K562 (cell line): ENCODE measurements at regions not wholly inside any gene's neighbourhood (a gene's known extent, or its start where the extent isn't known, plus 50 kb on each side); places are given as distances from the start of the nearest gene placed in this dataset.

Experiments used
- ATAC-seq: fragments of 200-7000 bp; cut with Tn5 transposase; 3 replicates; pipeline ENCODE4 v1.9.1; 2020; ENCODE audit warnings: moderate library complexity
- BruUV-seq: library from RNA; stranded (reverse); fragments of 400-500 nt; replicated peaks from 2 replicates; lab custom pipeline; 2021; lab: Mats Ljungman, UMichigan
- CTCF ChIA-PET: fragments of 300-600 bp; formaldehyde crosslinking; extraction: SDS; loops from one replicate; lab custom pipeline; 2021; ENCODE audit warnings: low intra/inter-chr PET ratio; lab: Yijun Ruan, JAX
- POLR2A ChIA-PET: fragments of 300-600, 350-650 bp; sonication (Branson Sonifier 250); formaldehyde crosslinking; extraction: SDS; loops from one replicate; lab custom pipeline; 2021; ENCODE audit warnings: antibody characterized with exemption, inconsistent platforms; lab: Yijun Ruan, JAX
- DNase-seq, 4 experiments: peaks; one replicate each; pipeline versions ENCODE4 v3.0.0 to v3.0.0-alpha.2; 2011 to 2018; ENCODE audit warnings: low spot score in 3 of 4, mixed read lengths in 3 of 4; ENCODE audit errors: extremely low read depth in 1 of 4
- FAIRE-seq: peaks from 2 replicates; lab custom pipeline; 2011; peaks lifted over from hg19 to GRCh38; lab: Jason Lieb, UNC
- H2AFZ ChIP-seq: 2 replicates; pipeline ENCODE4 v1.6.0; 2011; ENCODE audit warnings: low read depth, low read length, control low read depth, inconsistent platforms
- H3K27ac ChIP-seq: fragments of 200-600 bp; 3 replicates; pipeline ENCODE4 v1.8.0; 2011; ENCODE audit warnings: low read depth, mild to moderate bottlenecking, control low read depth, inconsistent platforms, low read length, moderate library complexity, mixed read lengths; ENCODE audit errors: extremely low read depth
- H3K27me3 ChIP-seq, 2 experiments: fragments of 300-600 bp in 1 of 2; 2 replicates in 1 of 2; 3 replicates in 1 of 2; pipeline versions ENCODE4 v1.6.0 to v1.8.0; 2011; ENCODE audit warnings: inconsistent platforms in 2 of 2, low read length in 2 of 2, mild to moderate bottlenecking in 1 of 2, mixed read lengths in 1 of 2, moderate library complexity in 1 of 2; ENCODE audit not compliant: control insufficient read depth in 2 of 2, insufficient read depth in 2 of 2
- H3K36me3 ChIP-seq: fragments of 300-600 bp; 3 replicates; pipeline ENCODE4 v1.8.0; 2011; ENCODE audit warnings: mild to moderate bottlenecking, low read length, inconsistent platforms; ENCODE audit not compliant: control insufficient read depth, insufficient read depth
- H3K4me1 ChIP-seq, 2 experiments: fragments of 200-600 bp in 1 of 2; replicated peaks in 1 of 2; 2 replicates in 1 of 2; 3 replicates in 1 of 2; pipeline versions ENCODE4 v1.5.1 to v1.8.0; 2011; ENCODE audit warnings: inconsistent platforms in 2 of 2, low read length in 2 of 2, mild to moderate bottlenecking in 1 of 2, mixed read lengths in 1 of 2, moderate library complexity in 1 of 2; ENCODE audit not compliant: control insufficient read depth in 2 of 2, insufficient read depth in 2 of 2
- H3K4me2 ChIP-seq: 2 replicates; pipeline ENCODE4 v1.6.1; 2011; ENCODE audit warnings: low read length, control low read depth, inconsistent platforms, mixed read lengths; ENCODE audit not compliant: insufficient read depth
- H3K4me3 ChIP-seq: fragments of 200-600 bp; sonication (generic), shearing (Covaris generic); 2 replicates; pipeline ENCODE4 v1.5.1; 2016; ENCODE audit warnings: control low read depth, inconsistent platforms
- H3K79me2 ChIP-seq: fragments of 200-600 bp; 3 replicates; pipeline ENCODE4 v1.8.0; 2011; ENCODE audit warnings: low read length, inconsistent platforms; ENCODE audit not compliant: control insufficient read depth, insufficient read depth
- H3K9ac ChIP-seq, 2 experiments: 2 replicates each; pipeline versions ENCODE4 v1.6.0 to v1.6.1; 2011; ENCODE audit warnings: low read depth in 2 of 2, low read length in 2 of 2, control low read depth in 1 of 2, inconsistent platforms in 1 of 2, mild to moderate bottlenecking in 1 of 2, mixed read lengths in 1 of 2; ENCODE audit not compliant: insufficient read depth in 1 of 2
- H3K9me1 ChIP-seq: one replicate; pipeline ENCODE4 v1.6.0; 2011; ENCODE audit warnings: inconsistent platforms, mild to moderate bottlenecking, low read length, moderate library complexity; ENCODE audit not compliant: control insufficient read depth, insufficient read depth
- H3K9me3 ChIP-seq: replicated peaks from 2 replicates; pipeline ENCODE4 v1.5.1; 2011; ENCODE audit warnings: low read depth, low read length, inconsistent platforms; ENCODE audit not compliant: control insufficient read depth, insufficient read depth
- H4K20me1 ChIP-seq: replicated peaks from 2 replicates; pipeline ENCODE4 v1.6.1; 2011; ENCODE audit warnings: low read length, inconsistent platforms, mixed read lengths; ENCODE audit not compliant: control insufficient read depth, insufficient read depth
- CAMTA2 ChIP-seq: fragments of 250-450 bp; sonication (Bioruptor Pico); conservative IDR thresholded peaks from 2 replicates; pipeline ENCODE4 v1.5.1; 2022
- HOXB6 ChIP-seq: fragments of 250-450 bp; sonication (Bioruptor Pico); IDR thresholded peaks from 2 replicates; pipeline ENCODE4 v1.5.1; 2022; ENCODE audit warnings: mild to moderate bottlenecking, borderline replicate concordance
- JUND ChIP-seq, 2 experiments: IDR thresholded peaks; 2 replicates in 1 of 2; 3 replicates in 1 of 2; pipeline ENCODE4 v1.6.1; 2011; ENCODE audit warnings: borderline replicate concordance in 2 of 2, low read depth in 2 of 2, low read length in 2 of 2, improper control_type of control experiment in 1 of 2, missing biosample characterization in 1 of 2, missing genetic modification characterization in 1 of 2, missing genetic modification reagents in 1 of 2
- MIER1 ChIP-seq: fragments of 450-650 bp; IDR thresholded peaks from 2 replicates; pipeline ENCODE4 v1.6.1; 2016; ENCODE audit warnings: antibody characterized with exemption, mild to moderate bottlenecking, low read depth
- NCOA6 ChIP-seq: fragments of 450-650 bp; IDR thresholded peaks from 2 replicates; pipeline ENCODE4 v1.6.1; 2017; ENCODE audit warnings: mild to moderate bottlenecking
- NFIX ChIP-seq: fragments of 250-450 bp; sonication (Bioruptor Pico); IDR thresholded peaks from 2 replicates; pipeline ENCODE4 v1.4.0; 2020; ENCODE audit warnings: low read depth, mild to moderate bottlenecking, moderate library complexity
- NFYB ChIP-seq: IDR thresholded peaks from 2 replicates; pipeline ENCODE4 v1.6.1; 2011; ENCODE audit warnings: mild to moderate bottlenecking, moderate library complexity; ENCODE audit not compliant: insufficient read length; ENCODE audit errors: extremely low read depth
- PYGO2 ChIP-seq: fragments of 450-650 bp; IDR thresholded peaks from 2 replicates; pipeline ENCODE4 v1.6.1; 2016; ENCODE audit warnings: mild to moderate bottlenecking, missing genetic modification characterization, moderate library complexity, missing compliant biosample characterization
- TARDBP ChIP-seq: fragments of 450-650 bp; IDR thresholded peaks from 2 replicates; pipeline ENCODE4 v1.6.1; 2016
- TEAD1 ChIP-seq, 2 experiments: fragments of 450-650 bp in 1 of 2; sonication (generic) in 1 of 2; formaldehyde crosslinking; IDR thresholded peaks; 2 replicates each; pipeline versions ENCODE4 v1.4.0 to v1.8.0; 2020 to 2022; ENCODE audit warnings: mild to moderate bottlenecking in 2 of 2, missing genetic modification reagents in 1 of 2
- ZNF146 ChIP-seq: IDR thresholded peaks from one replicate; pipeline ENCODE4 v1.6.1; 2018; ENCODE audit warnings: missing compliant biosample characterization; ENCODE audit not compliant: unreplicated experiment
- ZNF217 ChIP-seq: sonication (generic); formaldehyde crosslinking; IDR thresholded peaks from 2 replicates; pipeline ENCODE4 v1.8.0; 2022; ENCODE audit warnings: mild to moderate bottlenecking, missing genetic modification reagents
- ZNF695 ChIP-seq: fragments of 450-650 bp; formaldehyde crosslinking; IDR thresholded peaks from 2 replicates; pipeline ENCODE4 v1.4.0; 2020; ENCODE audit warnings: mild to moderate bottlenecking, moderate library complexity
- WGBS: fragments of 100-300 bp; shearing (Covaris generic); methylation state at CpG from one replicate; pipeline ENCODE4 v1.1.6; 2016; ENCODE audit warnings: low coverage, mixed read lengths; ENCODE audit not compliant: insufficient coverage; ENCODE audit errors: missing lambda C conversion rate; 5-methylcytosine and 5-hydroxymethylcytosine counted together
- in situ Hi-C: fragments of 300-500 bp; cut with MboI; formaldehyde crosslinking; loops from 4 replicates; pipeline ENCODE4 v1.15.0; 2018; ENCODE audit warnings: inconsistent platforms, mixed read lengths
- intact Hi-C: fragments of 100-400 bp; cut with micrococcal nuclease; formaldehyde crosslinking; loops from 2 replicates; pipeline ENCODE4 v1.14.2; 2022
- TF ChIP-seq, protein P1 (sequence below): sonication (generic); formaldehyde crosslinking; IDR thresholded peaks from 2 replicates; pipeline ENCODE4 v1.9.0; 2022; ENCODE audit warnings: mild to moderate bottlenecking, missing genetic modification reagents
- TF ChIP-seq, protein P2 (sequence below): fragments of 450-650 bp; IDR thresholded peaks from 2 replicates; pipeline ENCODE4 v1.7.0; 2016; ENCODE audit warnings: borderline replicate concordance
- TF ChIP-seq, protein P3 (sequence below): fragments of 250-450 bp; sonication (Bioruptor Pico); IDR thresholded peaks from 2 replicates; pipeline ENCODE4 v1.8.0; 2021; ENCODE audit warnings: moderate library complexity, mild to moderate bottlenecking, inconsistent platforms
- TF ChIP-seq, protein P4 (sequence below): IDR thresholded peaks from 2 replicates; pipeline ENCODE4 v1.6.1; 2011; ENCODE audit not compliant: insufficient read length; ENCODE audit errors: extremely low read depth

DNA sequence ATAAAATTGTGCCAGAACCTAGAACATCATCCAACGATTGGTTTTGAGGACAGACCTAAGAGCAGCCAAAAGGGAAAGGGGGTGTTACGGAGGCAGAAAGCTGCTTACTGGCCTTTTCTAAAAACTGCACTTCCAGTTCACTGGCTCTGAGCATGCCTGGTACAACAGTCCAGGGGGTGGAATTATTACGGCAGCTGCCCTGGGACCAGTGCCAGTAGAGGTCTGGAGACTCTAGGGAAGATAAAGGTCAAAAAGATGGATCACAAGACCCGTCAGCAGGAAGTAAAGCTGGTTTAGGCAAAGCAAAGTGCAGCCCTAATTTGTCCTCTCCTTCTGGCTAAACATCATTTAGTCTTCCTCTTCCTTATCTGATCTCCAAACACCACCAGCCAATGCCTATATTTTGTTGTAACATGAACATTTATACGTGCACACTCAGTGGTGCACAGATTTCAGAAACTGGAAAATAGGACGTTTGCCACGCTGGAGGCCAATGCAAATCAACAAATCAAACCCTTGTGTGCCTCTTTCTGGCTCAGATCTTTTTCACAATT is 216.4 kb upstream of the DPP6 start (continued):
- TF ChIP-seq, protein P1, sequence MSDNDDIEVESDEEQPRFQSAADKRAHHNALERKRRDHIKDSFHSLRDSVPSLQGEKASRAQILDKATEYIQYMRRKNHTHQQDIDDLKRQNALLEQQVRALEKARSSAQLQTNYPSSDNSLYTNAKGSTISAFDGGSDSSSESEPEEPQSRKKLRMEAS (CRISPR knock-in tag): no peak
- TF ChIP-seq, all 486 proteins: peak for 0

DNA sequence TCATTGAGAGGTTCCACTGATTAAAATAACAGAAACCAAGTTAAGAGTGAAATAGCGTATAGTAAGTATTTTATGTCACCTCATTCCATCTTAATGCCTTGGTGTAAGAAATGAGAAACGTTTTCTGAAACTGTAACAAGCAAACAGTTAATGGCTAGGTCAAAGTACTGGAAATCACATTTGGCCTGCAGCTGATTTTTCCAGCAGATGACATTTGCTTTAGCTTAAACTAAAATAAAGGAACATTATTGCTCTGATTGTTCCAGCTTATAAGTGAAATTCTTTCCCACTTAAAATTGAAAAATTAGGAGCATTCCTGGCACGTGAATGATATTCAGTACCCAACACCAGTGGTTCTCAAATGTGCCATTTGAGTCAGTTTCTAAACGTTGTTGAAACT is 213.6 kb upstream of the DPP6 start:
- no peak for TF ChIP-seq HOXB6 (CRISPR knock-in tag)
- no peak for TF ChIP-seq TARDBP
- no peak for TF ChIP-seq TEAD1 (CRISPR knock-in tag; IDR thresholded peaks at IDR 0.05)
- no peak for TF ChIP-seq ZNF146
- TF ChIP-seq NCOA6: no peak
- TF ChIP-seq, protein P2, sequence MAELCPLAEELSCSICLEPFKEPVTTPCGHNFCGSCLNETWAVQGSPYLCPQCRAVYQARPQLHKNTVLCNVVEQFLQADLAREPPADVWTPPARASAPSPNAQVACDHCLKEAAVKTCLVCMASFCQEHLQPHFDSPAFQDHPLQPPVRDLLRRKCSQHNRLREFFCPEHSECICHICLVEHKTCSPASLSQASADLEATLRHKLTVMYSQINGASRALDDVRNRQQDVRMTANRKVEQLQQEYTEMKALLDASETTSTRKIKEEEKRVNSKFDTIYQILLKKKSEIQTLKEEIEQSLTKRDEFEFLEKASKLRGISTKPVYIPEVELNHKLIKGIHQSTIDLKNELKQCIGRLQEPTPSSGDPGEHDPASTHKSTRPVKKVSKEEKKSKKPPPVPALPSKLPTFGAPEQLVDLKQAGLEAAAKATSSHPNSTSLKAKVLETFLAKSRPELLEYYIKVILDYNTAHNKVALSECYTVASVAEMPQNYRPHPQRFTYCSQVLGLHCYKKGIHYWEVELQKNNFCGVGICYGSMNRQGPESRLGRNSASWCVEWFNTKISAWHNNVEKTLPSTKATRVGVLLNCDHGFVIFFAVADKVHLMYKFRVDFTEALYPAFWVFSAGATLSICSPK: no peak
- TF ChIP-seq, protein P3, sequence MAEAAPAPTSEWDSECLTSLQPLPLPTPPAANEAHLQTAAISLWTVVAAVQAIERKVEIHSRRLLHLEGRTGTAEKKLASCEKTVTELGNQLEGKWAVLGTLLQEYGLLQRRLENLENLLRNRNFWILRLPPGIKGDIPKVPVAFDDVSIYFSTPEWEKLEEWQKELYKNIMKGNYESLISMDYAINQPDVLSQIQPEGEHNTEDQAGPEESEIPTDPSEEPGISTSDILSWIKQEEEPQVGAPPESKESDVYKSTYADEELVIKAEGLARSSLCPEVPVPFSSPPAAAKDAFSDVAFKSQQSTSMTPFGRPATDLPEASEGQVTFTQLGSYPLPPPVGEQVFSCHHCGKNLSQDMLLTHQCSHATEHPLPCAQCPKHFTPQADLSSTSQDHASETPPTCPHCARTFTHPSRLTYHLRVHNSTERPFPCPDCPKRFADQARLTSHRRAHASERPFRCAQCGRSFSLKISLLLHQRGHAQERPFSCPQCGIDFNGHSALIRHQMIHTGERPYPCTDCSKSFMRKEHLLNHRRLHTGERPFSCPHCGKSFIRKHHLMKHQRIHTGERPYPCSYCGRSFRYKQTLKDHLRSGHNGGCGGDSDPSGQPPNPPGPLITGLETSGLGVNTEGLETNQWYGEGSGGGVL: no peak
- TF ChIP-seq NFIX (CRISPR knock-in tag): no peak
- no peak for TF ChIP-seq MIER1
- TF ChIP-seq CAMTA2 (CRISPR knock-in tag): no peak
- no peak for TF ChIP-seq PYGO2 (tag)
- TF ChIP-seq, protein P4, sequence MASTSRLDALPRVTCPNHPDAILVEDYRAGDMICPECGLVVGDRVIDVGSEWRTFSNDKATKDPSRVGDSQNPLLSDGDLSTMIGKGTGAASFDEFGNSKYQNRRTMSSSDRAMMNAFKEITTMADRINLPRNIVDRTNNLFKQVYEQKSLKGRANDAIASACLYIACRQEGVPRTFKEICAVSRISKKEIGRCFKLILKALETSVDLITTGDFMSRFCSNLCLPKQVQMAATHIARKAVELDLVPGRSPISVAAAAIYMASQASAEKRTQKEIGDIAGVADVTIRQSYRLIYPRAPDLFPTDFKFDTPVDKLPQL: no peak
- no peak for TF ChIP-seq ZNF695
- no peak for TF ChIP-seq NFYB
- TF ChIP-seq JUND (IDR thresholded peaks at IDR 0.05; ENCODE audit: borderline replicate concordance, low read depth, low read length): no peak
- TF ChIP-seq JUND (tag; IDR thresholded peaks at IDR 0.05; ENCODE audit: borderline replicate concordance, low read depth, low read length): no peak
- no peak for TF ChIP-seq ZNF217
- TF ChIP-seq, all 486 proteins: peak for 0
- no peaks in the 10 kb centered on the region for H3K9me3 ChIP-seq
- no peak overlapping the region for H2AFZ ChIP-seq
- no peaks in the 10 kb centered on the region for H3K9me1 ChIP-seq
- no peak for FAIRE-seq
- no peaks in the 10 kb centered on the region for H3K36me3 ChIP-seq
- POLR2A ChIA-PET: no interaction called here
- no peak overlapping the region for H3K4me2 ChIP-seq
- CTCF ChIA-PET: no interaction called here
- H3K27ac ChIP-seq: no peak overlapping the region
- H3K9ac ChIP-seq: no peak overlapping the region
- intact Hi-C loops (loop anchor here (10.0 kb wide), 1 partner anchor 644 kb away; no protein-coding TSS in a partner anchor), in situ Hi-C loops (no loop called here)
- BruUV-seq: no TSS peak
- H3K4me3 ChIP-seq: no peak overlapping the region
- H3K79me2 ChIP-seq: no peaks in the 10 kb centered on the region
- no peak for DNase-seq
- H4K20me1 ChIP-seq: no peaks in the 10 kb centered on the region
- WGBS: 2% methylated on average over 4 of the region's 4 CpGs
- no peak for ATAC-seq
- H3K4me1 ChIP-seq: no peaks in the 10 kb centered on the region
- H3K27me3 ChIP-seq: no peaks in the 10 kb centered on the region
